Tibial nerve (tissue), 4 donors: ENCODE measurements at regions not wholly inside any gene's neighbourhood (a gene's known extent, or its start where the extent isn't known, plus 50 kb on each side); places are given as distances from the start of the nearest gene placed in this dataset.

Source experiments
- DNase-seq, 2 donors: peaks; one replicate each; pipeline ENCODE4 v3.0.0-alpha.2; 2019; ENCODE audit warnings: low spot score in 2 of 2
- H3K27ac ChIP-seq, 4 donors: fragments of 200-600 bp; sonication (generic) in 3 of 4; one replicate each; pipeline ENCODE4 v1.5.1; 2017 to 2019; ENCODE audit warnings: mild to moderate bottlenecking in 1 of 4
- H3K27me3 ChIP-seq, 2 donors: fragments of 200-600 bp; sonication (generic) in 1 of 2; one replicate each; pipeline versions ENCODE4 v1.5.1 to v1.6.0; 2017 to 2019
- H3K36me3 ChIP-seq, 3 donors: fragments of 200-600 bp; sonication (generic); one replicate each; pipeline ENCODE4 v1.5.1; 2018 to 2019
- H3K4me1 ChIP-seq, 4 donors: fragments of 200-600 bp; sonication (generic) in 3 of 4; one replicate each; pipeline ENCODE4 v1.5.1; 2017 to 2019
- H3K4me3 ChIP-seq, 4 donors: fragments of 200-600 bp; sonication (generic) in 3 of 4; one replicate each; pipeline ENCODE4 v1.5.1; 2017 to 2019; ENCODE audit warnings: mild to moderate bottlenecking in 1 of 4, moderate library complexity in 1 of 4
- H3K9me3 ChIP-seq, 4 donors: fragments of 200-600 bp; sonication (generic) in 3 of 4; one replicate each; pipeline ENCODE4 v1.5.1; 2017 to 2019
- CTCF ChIP-seq, 5 experiments: fragments of 200-600 bp in 3 of 5; fragments of 450-650 bp in 2 of 5; sonication (generic) in 3 of 5; IDR thresholded peaks; one replicate each; pipeline ENCODE4 v1.5.1; 2016 to 2019; ENCODE audit warnings: antibody characterized with exemption in 5 of 5, mild to moderate bottlenecking in 3 of 5, moderate library complexity in 2 of 5
- EP300 ChIP-seq, 2 donors: sonication (generic); formaldehyde crosslinking; IDR thresholded peaks; one replicate each; pipeline ENCODE4 v1.6.1; 2017; ENCODE audit warnings: antibody characterized with exemption in 2 of 2, mild to moderate bottlenecking in 1 of 2
- POLR2A ChIP-seq, 2 donors: fragments of 450-650 bp; IDR thresholded peaks; one replicate each; pipeline ENCODE4 v1.6.1; 2017; ENCODE audit warnings: antibody characterized with exemption in 2 of 2, mild to moderate bottlenecking in 2 of 2, moderate library complexity in 2 of 2
- WGBS, 2 donors: methylation state at CpG; one replicate each; pipeline ENCODE4 v1.1.5; 2018; 5-methylcytosine and 5-hydroxymethylcytosine counted together

- Histone ChIP-seq H3K4me3 (no peak overlapping the region), H3K9me3 (peaks cover 0 to 22% (median 0%) of the 10 kb centered on the region in 4 donors), H3K27ac (no peak overlapping the region), H3K36me3 (no peaks in the 10 kb centered on the region), H3K27me3 (peaks cover 0 to 69% of the 10 kb centered on the region in 2 donors), H3K4me1 (peaks cover 0 to 7% (median 0%) of the 10 kb centered on the region in 4 donors)
- no peak for TF ChIP-seq CTCF (IDR thresholded peaks at IDR 0.05)
- TF ChIP-seq POLR2A (IDR thresholded peaks at IDR 0.05), result no peak
- no peak for TF ChIP-seq EP300 (IDR thresholded peaks at IDR 0.05)
- no peak for DNase-seq
- WGBS, 2 donors, result 40 to 43% methylated on average over 7 to 8 of the region's 8 CpGs
Observed at GRCh38 chr19:5392486-5392885, 51.9 kb upstream of the PTPRS start.

- H3K27ac ChIP-seq, result no peak overlapping the region
- peaks cover 0 to 75% of the 10 kb centered on the region in 2 donors for H3K27me3 ChIP-seq
- H3K9me3 ChIP-seq, result peaks cover 0 to 18% (median 0%) of the 10 kb centered on the region in 4 donors
- H3K4me1 ChIP-seq, result peaks cover 0 to 7% (median 0%) of the 10 kb centered on the region in 4 donors
- TF ChIP-seq EP300 (IDR thresholded peaks at IDR 0.05), result no peak
- TF ChIP-seq CTCF (IDR thresholded peaks at IDR 0.05), result no peak
- no peak for TF ChIP-seq POLR2A (IDR thresholded peaks at IDR 0.05)
- no peaks in the 10 kb centered on the region for H3K36me3 ChIP-seq
- no peak for DNase-seq
- no peak overlapping the region for H3K4me3 ChIP-seq
- WGBS, 2 donors, result 72 to 77% methylated on average over 6 of the region's 6 CpGs
Observed at GRCh38 chr19:5393088-5393487, 52.5 kb upstream of the PTPRS start.

GRCh38 chr19:5394551-5395505 lies 54.2 kb upstream of the PTPRS start:
- WGBS, 2 donors, result 12% methylated on average over 32 to 39 of the region's 43 CpGs
- peaks cover 0 to 67% of the 10 kb centered on the region in 2 donors for H3K27me3 ChIP-seq
- DNase-seq, result no peak

GRCh38 chr19:5395556-5395955 lies 54.9 kb upstream of the PTPRS start:
- Histone ChIP-seq H3K36me3 (no peaks in the 10 kb centered on the region), H3K9me3 (peaks cover 0 to 8% (median 0%) of the 10 kb centered on the region in 4 donors), H3K27me3 (peaks cover 0 to 67% of the 10 kb centered on the region in 2 donors), H3K27ac (no peak overlapping the region), H3K4me3 (no peak overlapping the region), H3K4me1 (peaks cover 0 to 7% (median 0%) of the 10 kb centered on the region in 4 donors)
- 18 to 22% methylated on average over 11 of the region's 11 CpGs for WGBS, 2 donors
- no peak for DNase-seq
- no peak for TF ChIP-seq CTCF (IDR thresholded peaks at IDR 0.05)
- TF ChIP-seq EP300 (IDR thresholded peaks at IDR 0.05), result no peak

More at GRCh38 chr19:5394551-5395505, 54.2 kb upstream of the PTPRS start:
- Histone ChIP-seq H3K4me3 (no peak overlapping the region), H3K36me3 (no peaks in the 10 kb centered on the region), H3K9me3 (peaks cover 0 to 8% (median 0%) of the 10 kb centered on the region in 4 donors), H3K27ac (no peak overlapping the region), H3K4me1 (peaks cover 0 to 7% (median 0%) of the 10 kb centered on the region in 4 donors)
- TF ChIP-seq EP300 (IDR thresholded peaks at IDR 0.05), result no peak

GRCh38 chr19:5396096-5396939 lies 55.7 kb upstream of the PTPRS start:
- no peak overlapping the region for H3K4me3 ChIP-seq
- peaks cover 0 to 8% (median 0%) of the 10 kb centered on the region in 4 donors for H3K9me3 ChIP-seq
- no peaks in the 10 kb centered on the region for H3K36me3 ChIP-seq
- peaks cover 0 to 7% (median 0%) of the 10 kb centered on the region in 4 donors for H3K4me1 ChIP-seq
- 12 to 18% methylated on average over 12 of the region's 12 CpGs for WGBS, 2 donors
- H3K27me3 ChIP-seq, result peaks cover 0 to 67% of the 10 kb centered on the region in 2 donors
- TF ChIP-seq CTCF (IDR thresholded peaks at IDR 0.05) (no peak), EP300 (IDR thresholded peaks at IDR 0.05) (no peak), POLR2A (IDR thresholded peaks at IDR 0.05) (no peak)
- no peak for DNase-seq
- no peak overlapping the region for H3K27ac ChIP-seq
